GM18951 (cell line): ENCODE measurements at regions not wholly inside any gene's neighbourhood (a gene's known extent, or its start where the extent isn't known, plus 50 kb on each side); places are given as distances from the start of the nearest gene placed in this dataset.

Experiments
- POLR2A ChIP-seq: IDR thresholded peaks from 4 replicates; pipeline ENCODE4 v1.6.1; 2011; ENCODE audit warnings: mild to moderate bottlenecking; ENCODE audit not compliant: insufficient read length, insufficient read depth; ENCODE audit errors: extremely low read depth
- in situ Hi-C: fragments of 300-500 bp; cut with MboI; formaldehyde crosslinking; loops from one replicate; pipeline ENCODE4 v1.12.0; 2022; ENCODE audit warnings: low sequenced_read_pairs, mixed read lengths, inconsistent platforms; ENCODE audit not compliant: unreplicated experiment

GRCh38 chr11:115885535-115886421 is 381.6 kb upstream of the CADM1 start:
- in situ Hi-C loops, result no loop called here
- TF ChIP-seq POLR2A, result no peak

- TF ChIP-seq POLR2A, result no peak
- in situ Hi-C loops, result no loop called here
Observed at GRCh38 chr11:115884800-115885534, 380.8 kb upstream of the CADM1 start.

GRCh38 chr11:115874843-115875242 is 370.6 kb upstream of the CADM1 start:
- in situ Hi-C loops, result no loop called here
- no peak for TF ChIP-seq POLR2A

- in situ Hi-C loops, result no loop called here
Observed at GRCh38 chr11:115873813-115874212, 369.6 kb upstream of the CADM1 start.

GRCh38 chr11:115872416-115872815 is 368.2 kb upstream of the CADM1 start:
- in situ Hi-C loops, result no loop called here
- TF ChIP-seq POLR2A, result no peak

More at GRCh38 chr11:115873813-115874212, 369.6 kb upstream of the CADM1 start:
- TF ChIP-seq POLR2A, result no peak

DNA sequence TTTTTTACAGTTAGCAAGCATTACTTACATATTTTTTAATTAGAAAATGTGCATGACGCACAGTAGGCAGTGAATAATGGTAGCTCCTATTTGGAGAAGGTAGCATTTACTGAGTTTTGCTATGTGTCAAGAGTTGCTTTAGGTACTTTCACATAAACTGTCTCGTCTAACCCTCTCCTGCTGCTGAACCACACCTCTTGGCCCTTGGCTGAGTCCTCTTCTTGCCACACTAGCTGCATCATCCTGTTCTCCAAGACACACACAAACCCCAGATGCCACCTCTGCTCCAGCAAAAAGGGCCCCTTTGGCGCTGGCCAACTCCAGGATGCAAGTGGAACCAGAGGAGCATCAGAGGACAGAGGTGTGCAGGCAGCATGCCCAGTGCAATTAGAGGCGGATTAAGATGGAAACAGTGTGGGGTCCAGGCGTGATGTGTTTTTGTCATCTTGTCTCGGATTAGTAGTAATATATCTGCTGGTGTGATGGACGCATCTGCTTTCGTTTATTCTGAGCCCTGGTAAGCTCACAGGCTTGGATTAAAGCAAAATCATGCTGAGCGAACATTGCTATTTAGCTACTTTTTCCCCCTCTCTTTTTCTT is 367.0 kb upstream of the CADM1 start:
- in situ Hi-C loops, result no loop called here
- no peak for TF ChIP-seq POLR2A

DNA sequence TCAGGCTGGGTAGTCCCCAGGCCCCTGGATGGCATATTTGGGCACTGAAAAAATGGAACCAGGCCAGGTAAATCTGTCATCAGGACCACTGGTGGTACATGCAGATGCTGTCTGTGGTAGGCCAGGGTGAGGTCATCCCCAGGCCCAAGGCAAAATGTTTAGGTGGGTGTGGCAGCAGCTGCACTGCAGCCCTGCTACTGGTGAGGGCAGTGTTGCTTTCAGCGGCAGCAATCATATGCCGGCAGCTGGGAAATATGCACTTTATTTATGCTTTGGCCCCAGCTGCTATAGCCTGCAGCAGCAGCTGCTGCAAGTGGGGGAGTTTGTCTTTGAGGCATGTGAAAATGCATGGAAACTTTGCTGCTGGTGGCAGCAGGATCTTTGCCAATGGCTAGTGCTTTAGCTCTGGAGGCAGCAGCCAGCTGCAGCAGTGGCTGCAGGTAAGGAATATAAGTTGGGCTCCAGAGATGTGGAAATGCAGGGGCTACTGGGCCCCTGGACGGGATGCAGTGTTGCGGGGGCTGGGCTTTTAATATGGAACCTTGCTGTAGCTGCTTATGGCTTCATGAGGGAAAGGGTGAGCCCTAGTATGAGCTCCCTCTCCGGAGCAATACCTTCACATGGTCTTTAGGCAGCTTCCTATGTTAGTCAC is 365.7 kb upstream of the CADM1 start:
- in situ Hi-C loops, result no loop called here
- no peak for TF ChIP-seq POLR2A

DNA sequence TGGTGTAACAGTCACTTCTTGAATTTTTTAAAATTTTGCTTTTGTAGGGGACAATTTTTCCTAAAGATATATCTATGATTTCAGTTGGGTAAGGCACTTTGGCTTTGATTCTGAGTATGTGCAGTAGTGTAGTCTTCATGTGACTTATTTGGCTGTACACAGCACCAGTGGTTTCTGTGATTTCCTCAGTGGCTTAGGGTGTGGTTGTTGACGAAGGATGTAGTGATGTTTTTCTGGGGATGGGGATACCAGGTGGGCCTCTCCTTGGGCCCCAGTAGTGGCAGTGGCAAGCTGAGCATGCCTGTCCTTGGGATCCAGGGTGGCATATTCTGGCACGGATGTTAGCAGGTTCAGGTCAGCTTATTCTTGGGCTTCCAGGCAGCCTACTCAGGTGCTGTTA is 364.9 kb upstream of the CADM1 start:
- no peak for TF ChIP-seq POLR2A

GRCh38 chr11:115860246-115860645 is 356.0 kb upstream of the CADM1 start:
- in situ Hi-C loops, result no loop called here
- no peak for TF ChIP-seq POLR2A

More for the DNA sequence above, 364.9 kb upstream of the CADM1 start:
- in situ Hi-C loops, result no loop called here

- in situ Hi-C loops, result no loop called here
- TF ChIP-seq POLR2A, result no peak
Observed at GRCh38 chr11:115848611-115849010, 344.4 kb upstream of the CADM1 start.

- in situ Hi-C loops, result no loop called here
- no peak for TF ChIP-seq POLR2A
Observed at GRCh38 chr11:115848080-115848479, 343.9 kb upstream of the CADM1 start.

DNA sequence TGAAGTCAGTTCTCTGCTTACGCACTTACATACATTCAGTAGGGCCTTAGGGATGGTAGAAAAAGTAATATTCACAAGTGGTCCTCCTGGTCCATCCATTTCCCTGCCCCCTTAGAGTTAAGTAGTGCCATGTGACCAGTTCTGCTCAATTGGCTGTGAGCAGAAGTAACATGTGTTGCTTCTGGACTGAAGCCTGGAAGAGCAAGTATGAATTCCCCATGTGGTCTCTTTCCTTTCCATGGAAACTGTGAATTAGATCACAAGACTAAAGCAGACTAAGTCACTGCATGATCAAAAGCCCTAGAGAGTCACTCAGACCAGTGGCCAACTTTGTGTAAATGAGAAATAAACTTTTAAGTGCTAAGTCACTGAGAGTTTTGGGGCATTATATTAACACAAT is 341.7 kb upstream of the CADM1 start:
- in situ Hi-C loops, result no loop called here
- TF ChIP-seq POLR2A, result no peak

GRCh38 chr11:115843685-115844084 is 339.5 kb upstream of the CADM1 start:
- no peak for TF ChIP-seq POLR2A
- in situ Hi-C loops, result no loop called here

DNA sequence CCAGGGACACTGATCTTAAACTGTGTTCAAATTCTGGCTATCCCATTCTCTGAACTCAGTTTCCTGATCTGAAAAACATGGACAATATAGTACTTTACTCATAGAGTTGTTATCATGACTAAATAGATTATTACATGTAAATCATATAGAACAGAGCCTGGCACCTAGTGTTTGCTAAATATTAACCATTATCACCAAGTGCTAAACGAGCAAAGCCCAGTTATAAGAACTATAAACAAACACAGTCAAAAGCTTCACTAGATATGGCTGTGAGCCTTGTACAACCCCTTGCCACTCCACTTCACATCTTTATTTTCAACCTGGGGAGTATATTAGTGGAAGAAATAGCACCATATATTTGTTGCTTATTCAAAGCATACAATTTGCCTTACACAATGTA is 338.9 kb upstream of the CADM1 start:
- in situ Hi-C loops, result no loop called here
- no peak for TF ChIP-seq POLR2A
